ENCODE measurements at regions not wholly inside any gene's neighbourhood (a gene's known extent, or its start where the extent isn't known, plus 50 kb on each side); places are given as distances from the start of the nearest gene placed in this dataset.

- no peaks in the 10 kb centered on the region for H3K4me1 ChIP-seq (ENCODE audit: insufficient read depth, low read length)
- Mint-ChIP-seq H3K4me3 (ENCODE audit: unreplicated experiment) (no peak overlapping the region), H3K9me3 (ENCODE audit: unreplicated experiment) (no peaks in the 10 kb centered on the region), H3K27me3 (ENCODE audit: low read depth, unreplicated experiment) (no peaks in the 10 kb centered on the region), H3K36me3 (ENCODE audit: low read depth, unreplicated experiment) (no peaks in the 10 kb centered on the region), H3K4me1 (ENCODE audit: low read depth, unreplicated experiment) (no peaks in the 10 kb centered on the region), H3K27ac (ENCODE audit: unreplicated experiment) (no peak overlapping the region)
- no peaks in the 10 kb centered on the region for H3K79me2 ChIP-seq (ENCODE audit: insufficient read depth, low read length)
- no peak overlapping the region for H3K4me2 ChIP-seq (ENCODE audit: low read length)
- no peak overlapping the region for H3K9ac ChIP-seq (ENCODE audit: low read length)
- TF ChIP-seq CTCF (IDR thresholded peaks at IDR 0.05; ENCODE audit: insufficient read depth, low read depth, low read length): no peak
- no peak for TF ChIP-seq EZH2 (IDR thresholded peaks at IDR 0.05; ENCODE audit: insufficient read depth, low read length)
- H3K27me3 ChIP-seq (ENCODE audit: insufficient read depth, low read length): no peaks in the 10 kb centered on the region
- no peak for FAIRE-seq
- H4K20me1 ChIP-seq (ENCODE audit: insufficient read depth, low read length): no peaks in the 10 kb centered on the region
- DNase-seq (ENCODE audit: low read depth): no peak
- H2AFZ ChIP-seq (ENCODE audit: low read depth, low read length): no peak overlapping the region
- no peak overlapping the region for H3K4me3 ChIP-seq (ENCODE audit: insufficient read depth, low read depth, low read length)
- H3K36me3 ChIP-seq (ENCODE audit: insufficient read depth, low read length): no peaks in the 10 kb centered on the region
- H3K9me3 ChIP-seq (ENCODE audit: insufficient read depth, low read depth, low read length): no peaks in the 10 kb centered on the region
- H3K27ac ChIP-seq (ENCODE audit: low read depth, low read length): no peak overlapping the region
These were observed 156.6 kb upstream of the TLL1 start for GRCh38 chr4:165716472-165716871.

- TF ChIP-seq EZH2 (IDR thresholded peaks at IDR 0.05; ENCODE audit: insufficient read depth, low read length) (no peak), CTCF (IDR thresholded peaks at IDR 0.05; ENCODE audit: insufficient read depth, low read depth, low read length) (no peak)
- Mint-ChIP-seq H3K27ac (ENCODE audit: unreplicated experiment) (no peak overlapping the region), H3K27me3 (ENCODE audit: low read depth, unreplicated experiment) (no peaks in the 10 kb centered on the region), H3K36me3 (ENCODE audit: low read depth, unreplicated experiment) (no peaks in the 10 kb centered on the region), H3K4me3 (ENCODE audit: unreplicated experiment) (no peak overlapping the region), H3K4me1 (ENCODE audit: low read depth, unreplicated experiment) (peaks cover 2% of the 10 kb centered on the region), H3K9me3 (ENCODE audit: unreplicated experiment) (no peaks in the 10 kb centered on the region)
- Histone ChIP-seq H4K20me1 (ENCODE audit: insufficient read depth, low read length) (no peaks in the 10 kb centered on the region), H2AFZ (ENCODE audit: low read depth, low read length) (no peak overlapping the region), H3K79me2 (ENCODE audit: insufficient read depth, low read length) (no peaks in the 10 kb centered on the region), H3K9me3 (ENCODE audit: insufficient read depth, low read depth, low read length) (no peaks in the 10 kb centered on the region), H3K4me2 (ENCODE audit: low read length) (no peak overlapping the region), H3K27ac (ENCODE audit: low read depth, low read length) (no peak overlapping the region), H3K27me3 (ENCODE audit: insufficient read depth, low read length) (no peaks in the 10 kb centered on the region), H3K36me3 (ENCODE audit: insufficient read depth, low read length) (no peaks in the 10 kb centered on the region), H3K4me1 (ENCODE audit: insufficient read depth, low read length) (peaks cover 5% of the 10 kb centered on the region), H3K9ac (ENCODE audit: low read length) (no peak overlapping the region), H3K4me3 (ENCODE audit: insufficient read depth, low read depth, low read length) (no peak overlapping the region)
- DNase-seq (ENCODE audit: low read depth): no peak
- FAIRE-seq: no peak
These were observed 154.4 kb upstream of the TLL1 start for GRCh38 chr4:165718660-165719059.

- Histone ChIP-seq H2AFZ (ENCODE audit: low read depth, low read length) (no peak overlapping the region), H3K9ac (ENCODE audit: low read length) (no peak overlapping the region), H3K27ac (ENCODE audit: low read depth, low read length) (no peak overlapping the region), H3K4me3 (ENCODE audit: insufficient read depth, low read depth, low read length) (no peak overlapping the region), H3K36me3 (ENCODE audit: insufficient read depth, low read length) (no peaks in the 10 kb centered on the region), H3K4me1 (ENCODE audit: insufficient read depth, low read length) (peaks cover 5% of the 10 kb centered on the region), H4K20me1 (ENCODE audit: insufficient read depth, low read length) (no peaks in the 10 kb centered on the region), H3K4me2 (ENCODE audit: low read length) (no peak overlapping the region), H3K9me3 (ENCODE audit: insufficient read depth, low read depth, low read length) (no peaks in the 10 kb centered on the region), H3K79me2 (ENCODE audit: insufficient read depth, low read length) (no peaks in the 10 kb centered on the region), H3K27me3 (ENCODE audit: insufficient read depth, low read length) (no peaks in the 10 kb centered on the region)
- no peak for TF ChIP-seq CTCF (IDR thresholded peaks at IDR 0.05; ENCODE audit: insufficient read depth, low read depth, low read length)
- no peak for TF ChIP-seq EZH2 (IDR thresholded peaks at IDR 0.05; ENCODE audit: insufficient read depth, low read length)
- H3K27ac Mint-ChIP-seq (ENCODE audit: unreplicated experiment): no peak overlapping the region
- H3K4me1 Mint-ChIP-seq (ENCODE audit: low read depth, unreplicated experiment): peaks cover 2% of the 10 kb centered on the region
- no peaks in the 10 kb centered on the region for H3K36me3 Mint-ChIP-seq (ENCODE audit: low read depth, unreplicated experiment)
- H3K4me3 Mint-ChIP-seq (ENCODE audit: unreplicated experiment): no peak overlapping the region
- FAIRE-seq (no peak), DNase-seq (ENCODE audit: low read depth) (no peak)
- no peaks in the 10 kb centered on the region for H3K27me3 Mint-ChIP-seq (ENCODE audit: low read depth, unreplicated experiment)
- H3K9me3 Mint-ChIP-seq (ENCODE audit: unreplicated experiment): no peaks in the 10 kb centered on the region
These were observed 152.5 kb upstream of the TLL1 start for GRCh38 chr4:165720411-165721082.

Data from astrocyte (in vitro differentiated cells and primary cell).